PC-3 (cell line): ENCODE measurements at regions not wholly inside any gene's neighbourhood (a gene's known extent, or its start where the extent isn't known, plus 50 kb on each side); places are given as distances from the start of the nearest gene placed in this dataset.

Source experiments
- ATAC-seq: fragments of 200-7000 bp; cut with Tn5 transposase; 2 replicates; pipeline ENCODE4 v1.9.1; 2020; ENCODE audit warnings: mild to moderate bottlenecking, moderate library complexity
- BruUV-seq: library from RNA; stranded (reverse); fragments of 400-500 nt; replicated peaks from 2 replicates; lab custom pipeline; 2021; lab: Mats Ljungman, UMichigan
- CTCF ChIA-PET: fragments of 300-600 bp; sonication (Branson Sonifier 250); formaldehyde crosslinking; loops from one replicate; lab custom pipeline; 2022; ENCODE audit warnings: antibody characterized with exemption; lab: Charles Lee
- POLR2A ChIA-PET: fragments of 300-600 bp; sonication (Branson Sonifier 250); formaldehyde crosslinking; loops from one replicate; lab custom pipeline; 2022; ENCODE audit warnings: antibody characterized with exemption; ENCODE audit not compliant: unreplicated experiment; lab: Charles Lee
- DNase-seq: peaks from one replicate; pipeline ENCODE4 v3.0.0-alpha.2; 2015
- H2AFZ ChIP-seq: fragments of 300-600 bp; sonication (generic); 2 replicates; pipeline ENCODE4 v1.6.0; 2016; ENCODE audit warnings: antibody characterized with exemption, low read length
- H3F3A ChIP-seq: fragments of 300-600 bp; sonication (generic); one replicate; pipeline ENCODE4 v1.6.0; 2017; ENCODE audit warnings: antibody characterized with exemption, low read length, control low read depth, mild to moderate bottlenecking; ENCODE audit not compliant: unreplicated experiment
- H3K27ac ChIP-seq: fragments of 300-600 bp; sonication (generic); 2 replicates; pipeline ENCODE4 v1.5.1; 2016; ENCODE audit warnings: mild to moderate bottlenecking, low read length
- H3K27me3 ChIP-seq: fragments of 300-600 bp; sonication (generic); 2 replicates; pipeline ENCODE4 v1.6.1; 2016; ENCODE audit warnings: low read length, mixed read lengths
- H3K36me3 ChIP-seq: fragments of 300-600 bp; sonication (generic); 2 replicates; pipeline ENCODE4 v1.6.1; 2016; ENCODE audit warnings: low read depth, mixed run types, low read length, mixed read lengths
- H3K4me1 ChIP-seq: fragments of 300-600 bp; sonication (generic); 2 replicates; pipeline ENCODE4 v1.5.1; 2016; ENCODE audit warnings: low read length; ENCODE audit not compliant: insufficient read depth
- H3K4me2 ChIP-seq: fragments of 300-600 bp; sonication (generic); 2 replicates; pipeline ENCODE4 v1.6.0; 2016; ENCODE audit warnings: low read length
- H3K4me3 ChIP-seq: fragments of 300-600 bp; sonication (generic); 2 replicates; pipeline ENCODE4 v1.5.1; 2016; ENCODE audit warnings: mild to moderate bottlenecking, low read length, mixed read lengths
- H3K79me2 ChIP-seq: fragments of 300-600 bp; sonication (generic); 2 replicates; pipeline ENCODE4 v1.6.1; 2017; ENCODE audit warnings: low read length, mixed read lengths
- H3K9ac ChIP-seq: fragments of 300-600 bp; sonication (generic); 2 replicates; pipeline ENCODE4 v1.6.0; 2016; ENCODE audit warnings: mild to moderate bottlenecking, low read length
- H3K9me2 ChIP-seq: fragments of 300-600 bp; sonication (generic); replicated peaks from 2 replicates; pipeline ENCODE4 v1.6.1; 2016; ENCODE audit warnings: mixed run types, low read length, mixed read lengths
- H3K9me3 ChIP-seq: fragments of 300-600 bp; sonication (generic); 2 replicates; pipeline ENCODE4 v1.6.1; 2016; ENCODE audit warnings: low read length, mixed read lengths
- H4K20me1 ChIP-seq: fragments of 300-600 bp; sonication (generic); 2 replicates; pipeline ENCODE4 v1.6.1; 2016; ENCODE audit warnings: low read length, mixed read lengths
- CTCF ChIP-seq: fragments of 300-600 bp; sonication (generic); conservative IDR thresholded peaks from 2 replicates; pipeline ENCODE4 v1.5.1; 2017; ENCODE audit warnings: antibody characterized with exemption, low read depth, mild to moderate bottlenecking, low read length
- EZH2 ChIP-seq: fragments of 300-600 bp; sonication (generic); IDR thresholded peaks from one replicate; pipeline ENCODE4 v1.6.1; 2017; ENCODE audit warnings: antibody characterized with exemption, mild to moderate bottlenecking, low read length; ENCODE audit not compliant: unreplicated experiment
- EZH2phosphoT487 ChIP-seq: fragments of 300-600 bp; sonication (generic); IDR thresholded peaks from 2 replicates; pipeline ENCODE4 v1.6.1; 2018; ENCODE audit warnings: mild to moderate bottlenecking, antibody characterized with exemption, low read length, borderline replicate concordance
- intact Hi-C: fragments of 100-400 bp; cut with micrococcal nuclease; formaldehyde crosslinking; loops from 2 replicates; pipeline ENCODE4 v1.9.0; 2023

- BruUV-seq = no TSS peak
- ChIA-PET CTCF (no interaction called here), POLR2A (no interaction called here)
- H3K9ac ChIP-seq = no peak overlapping the region
- intact Hi-C loops = no loop called here
- no peaks in the 10 kb centered on the region for H3K79me2 ChIP-seq
- no peaks in the 10 kb centered on the region for H3K9me2 ChIP-seq
- no peaks in the 10 kb centered on the region for H3K36me3 ChIP-seq
- H3K27me3 ChIP-seq = peaks cover 36% of the 10 kb centered on the region
- H4K20me1 ChIP-seq = no peaks in the 10 kb centered on the region
- no peak overlapping the region for H3K4me3 ChIP-seq
- TF ChIP-seq CTCF = no peak
- no peak for TF ChIP-seq EZH2phosphoT487
- no peak for TF ChIP-seq EZH2
- H2AFZ ChIP-seq = no peak overlapping the region
- no peak overlapping the region for H3K27ac ChIP-seq
- no peaks in the 10 kb centered on the region for H3K4me1 ChIP-seq
- ATAC-seq (no peak), DNase-seq (no peak)
- H3F3A ChIP-seq = no peaks in the 10 kb centered on the region
- H3K4me2 ChIP-seq = no peak overlapping the region
- H3K9me3 ChIP-seq = 0 out of 2 replicates have a peak, but pooled peaks cover 6% of the 10 kb centered on the region
Measured at GRCh38 chr12:68070957-68071356, 81.7 kb downstream of the IFNG-AS1 start.
